Gastroesophageal sphincter (tissue), 2 donors: ENCODE measurements at regions not wholly inside any gene's neighbourhood (a gene's known extent, or its start where the extent isn't known, plus 50 kb on each side); places are given as distances from the start of the nearest gene placed in this dataset.

Experiments used
- POLR2A ChIP-seq, 2 donors: fragments of 450-650 bp; IDR thresholded peaks; one replicate each; pipeline ENCODE4 v1.6.1; 2017; ENCODE audit warnings: antibody characterized with exemption in 2 of 2, mild to moderate bottlenecking in 2 of 2, moderate library complexity in 1 of 2
- POLR2AphosphoS5 ChIP-seq: sonication (generic); formaldehyde crosslinking; IDR thresholded peaks from one replicate; pipeline ENCODE4 v1.6.1; 2017; ENCODE audit warnings: antibody characterized with exemption

DNA sequence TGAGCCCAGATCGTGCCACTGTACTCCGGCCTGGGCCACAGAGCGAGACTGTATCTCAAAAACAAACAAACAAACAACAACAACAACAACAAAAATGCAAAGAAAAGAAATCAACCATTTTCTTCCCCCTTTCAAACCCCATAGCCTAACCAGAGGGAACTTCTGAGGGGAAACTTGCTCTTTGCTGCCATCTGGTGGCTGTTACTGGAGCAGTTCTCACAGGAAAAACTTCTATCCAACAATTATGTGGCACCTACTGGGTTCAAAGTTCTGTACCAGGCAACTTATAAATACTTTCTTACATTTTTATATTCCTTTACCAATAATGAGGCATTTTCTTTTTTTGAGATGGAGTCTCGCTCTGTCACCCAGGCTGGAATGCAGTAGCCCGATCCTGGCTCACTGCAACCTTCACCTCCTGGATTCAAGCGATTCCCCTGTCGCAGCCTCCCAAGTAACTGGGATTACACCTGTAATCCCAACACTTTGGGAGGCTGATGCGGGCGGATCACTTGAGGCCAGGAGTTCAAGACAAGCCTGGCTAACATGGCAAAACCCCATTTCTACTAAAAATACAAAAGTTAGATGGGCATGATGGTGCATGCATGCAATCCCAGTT lies 50.9 kb upstream of the BICDL1 start:
- TF ChIP-seq POLR2A (IDR thresholded peaks at IDR 0.05) (no peak), POLR2AphosphoS5 (no peak)
